Spleen (tissue), 11 donors: ENCODE measurements at regions not wholly inside any gene's neighbourhood (a gene's known extent, or its start where the extent isn't known, plus 50 kb on each side); places are given as distances from the start of the nearest gene placed in this dataset.

Source experiments
- DNase-seq: peaks from one replicate; pipeline ENCODE4 v3.0.0-alpha.2; 2020
- H3K27ac ChIP-seq, 8 donors: fragments of 200-600 bp; sonication (generic) in 7 of 8; 1 replicate in 4 of 8; 2 replicates in 4 of 8; pipeline versions ENCODE4 v1.5.0 to v1.8.0; 2016 to 2021; ENCODE audit warnings: inconsistent platforms in 4 of 8, mild to moderate bottlenecking in 4 of 8, moderate library complexity in 1 of 8
- H3K27me3 ChIP-seq, 7 donors: fragments of 200-600 bp; sonication (generic) in 6 of 7; replicated peaks in 1 of 7; 1 replicate in 4 of 7; 2 replicates in 3 of 7; pipeline versions ENCODE4 v1.5.0 to v1.8.0; 2016 to 2021; ENCODE audit warnings: inconsistent platforms in 3 of 7, mild to moderate bottlenecking in 1 of 7
- H3K36me3 ChIP-seq, 6 donors: fragments of 200-600 bp; sonication (generic) in 5 of 6; 1 replicate in 4 of 6; 2 replicates in 2 of 6; pipeline versions ENCODE4 v1.5.0 to v1.8.0; 2016 to 2021; ENCODE audit warnings: inconsistent platforms in 2 of 6
- H3K4me1 ChIP-seq, 6 donors: fragments of 200-600 bp; sonication (generic) in 5 of 6; 1 replicate in 3 of 6; 2 replicates in 3 of 6; pipeline versions ENCODE4 v1.5.0 to v1.8.0; 2016 to 2021; ENCODE audit warnings: inconsistent platforms in 3 of 6
- H3K4me3 ChIP-seq, 8 donors: fragments of 200-600 bp; sonication (generic) in 7 of 8; 1 replicate in 4 of 8; 2 replicates in 4 of 8; pipeline versions ENCODE4 v1.5.0 to v1.8.0; 2016 to 2021; ENCODE audit warnings: inconsistent platforms in 4 of 8, mild to moderate bottlenecking in 4 of 8, moderate library complexity in 2 of 8
- H3K9me3 ChIP-seq, 8 donors: fragments of 200-600 bp; sonication (generic) in 7 of 8; 1 replicate in 4 of 8; 2 replicates in 4 of 8; pipeline versions ENCODE4 v1.5.0 to v1.8.0; 2016 to 2021; ENCODE audit warnings: inconsistent platforms in 4 of 8
- POLR2A ChIP-seq, 3 donors: fragments of 450-650 bp; IDR thresholded peaks; one replicate each; pipeline ENCODE4 v1.5.1; 2017; ENCODE audit warnings: antibody characterized with exemption in 3 of 3, mild to moderate bottlenecking in 1 of 3
- POLR2AphosphoS5 ChIP-seq, 3 donors: sonication (generic); formaldehyde crosslinking; IDR thresholded peaks; one replicate each; pipeline ENCODE4 v1.5.1; 2017; ENCODE audit warnings: antibody characterized with exemption in 3 of 3
- WGBS, 5 donors: extraction: QIAGEN DNeasy Blood & Tissue Kit in 3 of 5; methylation state at CpG; one replicate each; pipeline versions ENCODE4 v1.1.5 to v1.1.7; 2013 to 2018; 5-methylcytosine and 5-hydroxymethylcytosine counted together
- intact Hi-C: fragments of 100-400 bp; cut with DNase I; formaldehyde crosslinking; loops from one replicate; pipeline ENCODE4 v1.15.0; 2023; ENCODE audit warnings: low total_unique reads
- TF ChIP-seq, protein P1 (sequence below), 11 experiments: fragments of 200-600 bp in 7 of 11; fragments of 450-650 bp in 4 of 11; sonication (generic) in 4 of 11; IDR thresholded peaks in 8 of 11; conservative IDR thresholded peaks in 3 of 11; 1 replicate in 7 of 11; 2 replicates in 4 of 11; pipeline versions ENCODE4 v1.4.0 to v1.8.0; 2016 to 2021; ENCODE audit warnings: antibody characterized with exemption in 11 of 11, inconsistent platforms in 4 of 11, mild to moderate bottlenecking in 1 of 11
- donor health status: healthy with polysubstance abuse.
- donor health status: DM: no; HTN: no; CAD: no; lungs with moderate emphysema.
- donor health status: DM: no; HTN: no; CAD: no.
- donor health status: Bipolar disorder and iron deficiency.
- donor health status: healthy.
- donor health status: DM: no; HTN: no; CAD: no.
- donor health status: DM: yes; HTN: yes; CAD: no.

DNA sequence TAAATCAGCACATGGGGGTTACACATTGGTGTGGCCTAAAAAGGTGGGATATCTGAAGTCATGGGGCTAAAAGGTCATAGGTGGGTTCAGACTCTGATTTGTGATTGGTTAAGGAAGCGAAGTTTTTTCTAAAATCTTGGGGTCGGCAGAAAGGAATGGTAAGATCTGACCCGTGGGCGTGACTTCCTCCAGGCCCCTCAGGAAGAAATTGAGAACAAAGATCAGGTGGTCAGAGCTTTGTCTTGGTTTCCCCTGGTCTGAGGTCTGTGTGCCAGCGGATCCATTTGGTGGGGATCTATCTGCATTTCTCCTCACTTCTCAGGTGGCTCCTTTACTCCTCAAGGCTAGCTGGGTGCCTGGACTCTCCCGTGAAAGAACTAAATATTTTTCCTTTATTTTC, 302.8 kb downstream of the ABCC12 start:
- WGBS, 5 donors, result 75 to 84% (median 80%) methylated on average over 6 of the region's 6 CpGs
- no peaks in the 10 kb centered on the region for H3K36me3 ChIP-seq

DNA sequence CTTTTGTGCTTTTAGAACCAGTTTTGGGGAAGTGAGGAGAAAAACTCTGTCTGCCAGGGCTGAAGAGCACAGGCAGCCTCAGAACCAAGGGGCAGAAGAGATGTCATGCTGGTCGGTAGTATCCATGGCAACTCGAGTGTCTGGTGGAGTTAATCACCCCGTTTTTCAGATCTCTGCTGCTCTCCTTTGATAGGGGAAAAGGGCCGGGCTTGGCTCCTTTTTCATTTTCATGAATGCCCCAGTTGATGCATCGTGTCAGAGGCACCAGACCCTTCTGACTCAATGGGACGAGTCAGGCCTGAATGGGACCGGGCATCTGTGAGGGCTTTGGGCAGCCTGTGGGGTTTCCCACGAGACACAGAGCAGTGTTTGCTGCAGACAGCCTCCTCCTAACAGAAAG, 304.6 kb downstream of the ABCC12 start:
- no peaks in the 10 kb centered on the region for H3K36me3 ChIP-seq
- no peaks in the 10 kb centered on the region for H3K27me3 ChIP-seq
- H3K4me1 ChIP-seq, result no peaks in the 10 kb centered on the region
- intact Hi-C loops, result no loop called here
- H3K9me3 ChIP-seq, result no peaks in the 10 kb centered on the region
- TF ChIP-seq, protein P1, sequence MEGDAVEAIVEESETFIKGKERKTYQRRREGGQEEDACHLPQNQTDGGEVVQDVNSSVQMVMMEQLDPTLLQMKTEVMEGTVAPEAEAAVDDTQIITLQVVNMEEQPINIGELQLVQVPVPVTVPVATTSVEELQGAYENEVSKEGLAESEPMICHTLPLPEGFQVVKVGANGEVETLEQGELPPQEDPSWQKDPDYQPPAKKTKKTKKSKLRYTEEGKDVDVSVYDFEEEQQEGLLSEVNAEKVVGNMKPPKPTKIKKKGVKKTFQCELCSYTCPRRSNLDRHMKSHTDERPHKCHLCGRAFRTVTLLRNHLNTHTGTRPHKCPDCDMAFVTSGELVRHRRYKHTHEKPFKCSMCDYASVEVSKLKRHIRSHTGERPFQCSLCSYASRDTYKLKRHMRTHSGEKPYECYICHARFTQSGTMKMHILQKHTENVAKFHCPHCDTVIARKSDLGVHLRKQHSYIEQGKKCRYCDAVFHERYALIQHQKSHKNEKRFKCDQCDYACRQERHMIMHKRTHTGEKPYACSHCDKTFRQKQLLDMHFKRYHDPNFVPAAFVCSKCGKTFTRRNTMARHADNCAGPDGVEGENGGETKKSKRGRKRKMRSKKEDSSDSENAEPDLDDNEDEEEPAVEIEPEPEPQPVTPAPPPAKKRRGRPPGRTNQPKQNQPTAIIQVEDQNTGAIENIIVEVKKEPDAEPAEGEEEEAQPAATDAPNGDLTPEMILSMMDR (IDR thresholded peaks at IDR 0.05 in 8 of 11, conservative IDR thresholded peaks at IDR 0.05 in 3 of 11), result no peak
- TF ChIP-seq POLR2A (IDR thresholded peaks at IDR 0.05), result no peak
- TF ChIP-seq POLR2AphosphoS5 (IDR thresholded peaks at IDR 0.05), result no peak
- 56 to 76% (median 68%) methylated on average over 7 to 8 of the region's 8 CpGs for WGBS, 5 donors
- H3K4me3 ChIP-seq, result no peak overlapping the region
- H3K27ac ChIP-seq, result no peak overlapping the region
- DNase-seq, result no peak

More for the DNA sequence above, 302.8 kb downstream of the ABCC12 start:
- TF ChIP-seq POLR2A (IDR thresholded peaks at IDR 0.05), result no peak
- TF ChIP-seq, protein P1 (IDR thresholded peaks at IDR 0.05 in 8 of 11, conservative IDR thresholded peaks at IDR 0.05 in 3 of 11), result no peak
- no peak for TF ChIP-seq POLR2AphosphoS5 (IDR thresholded peaks at IDR 0.05)
- no peak overlapping the region for H3K4me3 ChIP-seq
- H3K27me3 ChIP-seq, result no peaks in the 10 kb centered on the region
- no peak overlapping the region for H3K27ac ChIP-seq
- no peaks in the 10 kb centered on the region for H3K9me3 ChIP-seq
- no peak for DNase-seq
- intact Hi-C loops, result no loop called here
- H3K4me1 ChIP-seq, result no peaks in the 10 kb centered on the region

DNA sequence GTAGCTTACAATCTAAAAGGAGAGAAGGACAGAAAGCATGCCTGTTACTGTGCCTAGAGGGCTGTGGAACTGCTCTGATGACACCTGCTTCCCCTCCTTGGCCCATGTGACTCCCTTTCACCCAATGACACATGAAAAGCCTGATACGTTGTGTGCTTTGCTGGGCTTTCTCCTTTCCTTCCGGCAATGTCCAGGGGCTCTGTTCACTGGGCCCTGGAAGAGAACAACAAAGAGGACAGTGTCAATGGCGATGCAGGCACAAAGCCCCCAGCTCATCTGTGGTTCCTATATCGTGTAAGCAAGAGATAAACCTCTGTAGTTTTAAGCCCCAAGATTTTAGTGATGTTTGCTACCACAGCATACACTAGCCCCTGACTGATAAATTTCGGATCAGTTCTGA, 306.1 kb downstream of the ABCC12 start:
- no peak overlapping the region for H3K27ac ChIP-seq
- no peak for TF ChIP-seq POLR2AphosphoS5 (IDR thresholded peaks at IDR 0.05)
- TF ChIP-seq, protein P1 (IDR thresholded peaks at IDR 0.05 in 8 of 11, conservative IDR thresholded peaks at IDR 0.05 in 3 of 11), result no peak
- no peak for TF ChIP-seq POLR2A (IDR thresholded peaks at IDR 0.05)
- 75 to 90% (median 87%) methylated on average over 5 of the region's 5 CpGs for WGBS, 5 donors
- no peaks in the 10 kb centered on the region for H3K9me3 ChIP-seq
- no peaks in the 10 kb centered on the region for H3K36me3 ChIP-seq
- H3K27me3 ChIP-seq, result no peaks in the 10 kb centered on the region
- H3K4me3 ChIP-seq, result no peak overlapping the region
- H3K4me1 ChIP-seq, result no peaks in the 10 kb centered on the region
- intact Hi-C loops, result no loop called here
- DNase-seq, result no peak

DNA sequence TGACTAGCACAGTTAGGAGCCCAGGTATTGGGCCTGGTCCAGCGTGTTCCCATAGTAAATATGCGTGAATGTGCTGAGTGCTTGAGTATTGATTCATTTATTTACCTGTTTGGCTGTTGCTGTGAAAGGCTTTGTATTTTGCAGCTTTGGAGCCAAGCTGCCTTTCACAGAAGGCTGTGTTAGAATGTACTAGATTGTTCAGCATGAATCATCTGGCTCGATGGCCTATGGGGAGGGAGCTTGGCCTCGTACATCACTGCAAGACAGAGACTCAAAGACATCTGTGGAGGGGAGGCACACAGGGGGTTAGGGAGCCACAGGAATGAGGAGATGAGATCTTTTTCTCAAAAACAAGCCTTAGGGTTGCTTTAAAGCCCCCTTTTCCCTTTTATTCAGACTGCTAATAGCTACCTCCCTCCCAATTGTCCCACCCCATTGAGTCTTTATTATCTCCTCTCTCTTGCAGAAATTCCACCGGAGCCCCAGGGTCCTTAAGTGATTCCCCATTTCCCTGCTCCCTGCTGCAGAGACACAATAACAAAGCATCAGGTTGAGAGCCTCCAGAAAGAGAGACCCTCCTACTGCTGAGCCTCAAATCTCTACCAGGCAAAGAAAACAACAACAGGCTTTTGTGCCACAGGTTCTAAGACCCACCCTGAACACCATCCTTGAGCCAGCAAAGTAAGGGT, 307.2 kb downstream of the ABCC12 start:
- intact Hi-C loops, result no loop called here
- Histone ChIP-seq H3K27me3 (no peaks in the 10 kb centered on the region), H3K4me1 (no peaks in the 10 kb centered on the region), H3K36me3 (no peaks in the 10 kb centered on the region), H3K27ac (no peak overlapping the region), H3K9me3 (no peaks in the 10 kb centered on the region), H3K4me3 (no peak overlapping the region)
- WGBS, 5 donors, result 60 to 70% (median 64%) methylated on average over 5 of the region's 5 CpGs
- DNase-seq, result no peak
- TF ChIP-seq POLR2A (IDR thresholded peaks at IDR 0.05) (no peak), POLR2AphosphoS5 (IDR thresholded peaks at IDR 0.05) (no peak)
- TF ChIP-seq, protein P1 (IDR thresholded peaks at IDR 0.05 in 8 of 11, conservative IDR thresholded peaks at IDR 0.05 in 3 of 11), result no peak
